CD4-positive, alpha-beta T cell treated with Interferon alpha-2 for 1 hour (primary cell): ENCODE measurements at regions not wholly inside any gene's neighbourhood (a gene's known extent, or its start where the extent isn't known, plus 50 kb on each side); places are given as distances from the start of the nearest gene placed in this dataset.

Experiments
- DNase-seq, 2 donors: peaks; one replicate each; pipeline ENCODE4 v3.0.0-alpha.2; 2020 to 2022

DNA sequence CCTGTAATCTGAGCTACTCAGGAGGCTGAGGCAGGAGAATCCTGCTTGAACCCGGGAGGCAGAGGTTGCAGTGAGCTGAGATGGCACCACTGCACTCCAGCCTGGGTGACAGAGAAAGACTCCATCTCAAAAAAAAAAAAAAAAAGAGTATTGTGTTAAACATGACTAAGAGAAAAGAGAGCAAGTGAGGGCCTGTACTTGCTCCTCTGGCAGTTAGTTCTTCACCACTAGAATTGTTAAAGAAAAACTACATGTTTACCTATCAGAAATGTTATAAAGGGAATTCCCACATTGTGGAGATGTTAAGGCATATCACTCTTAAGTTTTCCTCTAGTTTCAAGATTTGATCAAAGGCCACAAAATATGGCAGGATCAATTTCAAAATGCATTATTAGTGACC lies 75.4 kb upstream of the LRATD1 start:
- DNase-seq = no peak

DNA sequence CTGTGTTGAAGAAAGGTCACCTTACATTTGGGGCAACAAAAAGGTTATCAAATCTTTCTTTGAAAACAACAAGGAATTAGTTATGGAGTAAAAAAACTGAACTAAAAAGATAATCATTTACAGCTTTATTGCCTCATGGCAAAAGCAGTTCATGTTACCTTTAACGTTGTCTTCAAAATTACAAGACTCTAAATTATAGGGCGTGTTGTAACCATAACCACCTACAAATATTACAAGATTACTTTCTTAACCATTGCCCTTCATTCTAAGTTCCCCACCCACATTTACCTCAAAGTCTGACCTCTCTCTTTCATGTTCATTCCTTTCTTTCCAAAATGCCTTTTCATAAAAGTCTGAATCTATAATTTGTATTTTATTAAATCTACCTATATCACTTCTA lies 74.6 kb upstream of the LRATD1 start:
- no peak for DNase-seq

DNA sequence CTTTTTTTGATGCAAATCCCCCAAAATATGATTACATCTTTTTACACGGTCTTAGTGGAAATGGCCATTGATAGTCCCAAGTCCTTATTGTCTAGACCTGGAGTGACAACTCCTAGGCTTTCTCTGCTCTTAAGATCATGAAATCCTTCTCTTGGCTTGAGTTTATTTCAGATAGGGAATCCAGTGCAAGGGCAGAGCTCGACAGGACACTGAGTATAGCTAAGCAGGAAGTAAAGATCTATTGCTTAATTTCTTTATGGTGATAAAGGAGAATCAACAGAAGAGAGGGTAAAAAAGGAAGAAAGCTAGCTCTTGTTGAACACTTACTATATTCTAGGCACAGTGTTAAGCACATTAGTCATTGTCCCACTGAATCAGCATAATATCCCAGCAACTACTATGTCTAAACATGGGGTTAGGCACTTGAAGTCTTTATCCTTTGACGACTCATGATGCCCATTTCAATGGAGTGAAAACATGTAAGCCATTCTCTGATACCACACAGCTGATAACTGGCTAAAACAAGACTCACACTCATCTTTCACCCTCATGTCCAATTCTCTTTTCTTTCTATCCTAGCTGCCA lies 74.1 kb upstream of the LRATD1 start:
- DNase-seq = no peak

DNA sequence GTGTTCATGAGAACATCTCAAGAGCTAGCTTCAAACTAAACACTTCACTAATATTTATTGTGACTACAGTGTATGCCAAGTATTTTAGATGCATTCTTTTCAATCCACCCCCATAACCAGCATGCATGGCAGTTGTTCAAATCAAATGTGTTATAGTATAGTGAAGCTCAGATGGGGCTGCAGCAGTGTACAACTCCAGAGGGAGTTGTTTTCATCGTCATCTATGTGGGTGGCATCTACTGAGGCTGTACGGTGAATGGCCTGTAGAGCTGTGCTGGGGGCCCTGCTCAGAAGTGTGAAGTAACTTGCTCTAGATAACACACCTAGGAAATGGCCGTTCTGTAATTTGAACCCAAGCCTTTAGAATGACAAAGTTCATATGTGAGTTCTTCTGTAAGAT lies 71.8 kb upstream of the LRATD1 start:
- DNase-seq = no peak

DNA sequence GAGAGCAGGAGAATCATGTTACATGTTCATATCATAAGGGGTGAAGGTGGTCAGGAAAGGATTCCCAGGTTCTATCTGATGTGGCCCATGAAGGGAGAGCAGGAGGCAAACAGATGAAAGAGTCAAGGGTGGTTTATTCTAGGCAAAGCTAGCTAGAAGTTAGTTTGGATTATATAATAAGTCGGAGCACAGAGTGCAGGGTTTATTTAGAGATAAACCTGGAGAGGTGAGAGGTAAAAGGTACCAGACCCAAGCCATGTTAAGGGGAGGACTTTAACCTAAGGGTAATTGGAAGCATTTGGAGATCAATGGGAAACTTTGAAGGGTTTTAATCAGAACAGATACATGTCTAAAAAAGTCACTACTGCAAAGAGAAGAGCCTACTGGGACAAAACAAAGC lies 69.2 kb upstream of the LRATD1 start:
- DNase-seq = no peak

DNA sequence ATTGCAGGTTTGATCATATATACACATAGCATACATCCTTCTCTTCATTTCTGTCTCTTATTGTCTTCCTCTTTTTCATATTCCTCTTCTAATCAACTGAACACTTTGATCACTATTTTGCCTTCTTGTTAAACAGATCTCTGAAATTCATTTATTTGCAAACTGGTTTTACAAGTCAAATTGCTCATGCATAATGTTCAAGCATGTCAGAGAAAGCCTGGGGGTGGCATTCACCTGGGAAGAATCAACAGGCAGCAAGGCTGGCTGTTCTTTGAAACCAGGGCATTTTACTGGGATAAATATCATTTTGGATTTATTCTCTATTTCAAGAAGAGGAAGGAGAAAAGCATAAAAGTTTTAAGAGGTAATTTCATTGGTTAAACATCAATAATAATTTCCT lies 66.9 kb upstream of the LRATD1 start:
- DNase-seq = no peak

DNA sequence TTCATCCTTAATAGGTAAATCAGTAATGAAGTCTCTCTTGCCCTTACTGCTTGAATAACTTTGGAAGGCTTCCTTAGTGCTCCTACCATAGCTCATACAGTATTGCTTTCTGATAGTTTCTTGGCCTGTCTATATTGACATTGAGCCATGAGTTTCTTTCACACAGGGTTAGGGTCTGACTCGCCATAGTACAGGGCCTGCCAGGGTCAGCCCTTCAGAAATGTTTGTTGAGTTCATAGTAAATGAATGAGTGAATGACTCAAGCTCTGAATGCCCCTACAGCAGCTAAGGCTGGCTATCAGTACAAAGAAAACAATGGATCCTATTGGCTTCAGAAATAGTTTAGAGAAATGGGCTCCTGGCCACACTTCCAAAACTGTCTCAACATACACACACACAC lies 65.0 kb upstream of the LRATD1 start:
- no peak for DNase-seq

DNA sequence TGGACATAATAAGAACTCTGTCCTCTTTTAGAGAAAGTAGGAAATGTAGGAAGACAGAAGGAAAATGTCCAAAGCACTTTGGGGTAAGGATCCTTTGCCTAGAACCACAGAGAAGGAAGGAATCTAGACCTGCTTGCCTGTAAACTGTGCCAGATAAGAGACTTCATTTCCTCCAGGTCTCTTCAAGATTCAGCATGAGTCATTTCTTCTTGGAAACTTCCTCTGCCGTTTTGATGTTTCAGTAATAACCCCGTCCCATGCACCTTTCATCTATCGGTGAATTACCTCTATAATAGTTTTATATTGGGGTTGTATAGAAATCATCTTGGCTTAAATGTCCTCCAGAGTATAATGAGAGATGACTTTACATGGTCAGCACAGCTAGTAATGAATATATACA lies 63.2 kb upstream of the LRATD1 start:
- DNase-seq = no peak

DNA sequence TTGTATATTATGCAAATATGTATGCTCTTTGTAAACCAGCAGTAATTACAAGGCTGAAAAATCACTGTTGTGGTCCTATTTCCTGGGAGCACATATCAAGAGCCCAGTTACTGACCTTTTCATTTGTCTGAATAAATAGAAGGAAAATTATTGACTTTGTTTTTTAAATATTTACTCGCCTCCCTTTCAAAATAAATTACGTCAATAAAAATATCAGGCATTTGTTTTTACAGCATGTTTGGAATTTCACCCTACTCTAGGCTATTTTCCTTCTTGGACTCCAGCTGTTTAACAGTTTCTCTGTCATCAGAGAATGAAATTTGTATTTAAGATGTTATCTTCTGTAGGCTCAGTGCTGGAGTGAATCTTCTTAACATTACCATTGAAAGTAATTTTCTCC lies 59.9 kb upstream of the LRATD1 start:
- no peak for DNase-seq

DNA sequence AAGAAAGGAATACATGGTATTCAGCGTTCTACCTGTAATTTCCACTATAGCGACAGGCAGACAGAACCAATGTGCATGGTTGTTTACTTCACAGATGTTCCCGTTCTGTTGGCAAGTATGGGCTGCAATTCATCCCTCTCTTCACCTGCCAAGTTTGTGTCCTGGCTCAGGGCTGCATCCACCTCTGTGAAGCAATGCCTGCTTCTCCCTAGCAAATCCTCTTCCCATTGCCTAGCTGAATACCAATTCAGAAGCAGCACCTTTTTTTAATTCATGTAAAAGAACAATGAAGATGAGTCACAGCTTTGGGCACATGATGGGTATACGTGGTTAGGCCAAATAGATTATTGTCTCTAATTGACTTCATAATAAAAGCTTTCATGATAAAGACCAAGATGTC lies 54.7 kb upstream of the LRATD1 start:
- no peak for DNase-seq
